K562 (cell line): ENCODE measurements at regions not wholly inside any gene's neighbourhood (a gene's known extent, or its start where the extent isn't known, plus 50 kb on each side); places are given as distances from the start of the nearest gene placed in this dataset.

Experiments used
- ATAC-seq: fragments of 200-7000 bp; cut with Tn5 transposase; 3 replicates; pipeline ENCODE4 v1.9.1; 2020; ENCODE audit warnings: moderate library complexity
- BruUV-seq: library from RNA; stranded (reverse); fragments of 400-500 nt; replicated peaks from 2 replicates; lab custom pipeline; 2021; lab: Mats Ljungman, UMichigan
- CTCF ChIA-PET: fragments of 300-600 bp; formaldehyde crosslinking; extraction: SDS; loops from one replicate; lab custom pipeline; 2021; ENCODE audit warnings: low intra/inter-chr PET ratio; lab: Yijun Ruan, JAX
- POLR2A ChIA-PET: fragments of 300-600, 350-650 bp; sonication (Branson Sonifier 250); formaldehyde crosslinking; extraction: SDS; loops from one replicate; lab custom pipeline; 2021; ENCODE audit warnings: antibody characterized with exemption, inconsistent platforms; lab: Yijun Ruan, JAX
- DNase-seq, 4 experiments: peaks; one replicate each; pipeline versions ENCODE4 v3.0.0 to v3.0.0-alpha.2; 2011 to 2018; ENCODE audit warnings: low spot score in 3 of 4, mixed read lengths in 3 of 4; ENCODE audit errors: extremely low read depth in 1 of 4
- FAIRE-seq: peaks from 2 replicates; lab custom pipeline; 2011; peaks lifted over from hg19 to GRCh38; lab: Jason Lieb, UNC
- H2AFZ ChIP-seq: 2 replicates; pipeline ENCODE4 v1.6.0; 2011; ENCODE audit warnings: low read depth, low read length, control low read depth, inconsistent platforms
- H3K27ac ChIP-seq: fragments of 200-600 bp; 3 replicates; pipeline ENCODE4 v1.8.0; 2011; ENCODE audit warnings: low read depth, mild to moderate bottlenecking, control low read depth, inconsistent platforms, low read length, moderate library complexity, mixed read lengths; ENCODE audit errors: extremely low read depth
- H3K27me3 ChIP-seq, 2 experiments: fragments of 300-600 bp in 1 of 2; 2 replicates in 1 of 2; 3 replicates in 1 of 2; pipeline versions ENCODE4 v1.6.0 to v1.8.0; 2011; ENCODE audit warnings: inconsistent platforms in 2 of 2, low read length in 2 of 2, mild to moderate bottlenecking in 1 of 2, mixed read lengths in 1 of 2, moderate library complexity in 1 of 2; ENCODE audit not compliant: control insufficient read depth in 2 of 2, insufficient read depth in 2 of 2
- H3K36me3 ChIP-seq: fragments of 300-600 bp; 3 replicates; pipeline ENCODE4 v1.8.0; 2011; ENCODE audit warnings: mild to moderate bottlenecking, low read length, inconsistent platforms; ENCODE audit not compliant: control insufficient read depth, insufficient read depth
- H3K4me1 ChIP-seq, 2 experiments: fragments of 200-600 bp in 1 of 2; replicated peaks in 1 of 2; 2 replicates in 1 of 2; 3 replicates in 1 of 2; pipeline versions ENCODE4 v1.5.1 to v1.8.0; 2011; ENCODE audit warnings: inconsistent platforms in 2 of 2, low read length in 2 of 2, mild to moderate bottlenecking in 1 of 2, mixed read lengths in 1 of 2, moderate library complexity in 1 of 2; ENCODE audit not compliant: control insufficient read depth in 2 of 2, insufficient read depth in 2 of 2
- H3K4me2 ChIP-seq: 2 replicates; pipeline ENCODE4 v1.6.1; 2011; ENCODE audit warnings: low read length, control low read depth, inconsistent platforms, mixed read lengths; ENCODE audit not compliant: insufficient read depth
- H3K4me3 ChIP-seq: fragments of 200-600 bp; sonication (generic), shearing (Covaris generic); 2 replicates; pipeline ENCODE4 v1.5.1; 2016; ENCODE audit warnings: control low read depth, inconsistent platforms
- H3K79me2 ChIP-seq: fragments of 200-600 bp; 3 replicates; pipeline ENCODE4 v1.8.0; 2011; ENCODE audit warnings: low read length, inconsistent platforms; ENCODE audit not compliant: control insufficient read depth, insufficient read depth
- H3K9ac ChIP-seq, 2 experiments: 2 replicates each; pipeline versions ENCODE4 v1.6.0 to v1.6.1; 2011; ENCODE audit warnings: low read depth in 2 of 2, low read length in 2 of 2, control low read depth in 1 of 2, inconsistent platforms in 1 of 2, mild to moderate bottlenecking in 1 of 2, mixed read lengths in 1 of 2; ENCODE audit not compliant: insufficient read depth in 1 of 2
- H3K9me1 ChIP-seq: one replicate; pipeline ENCODE4 v1.6.0; 2011; ENCODE audit warnings: inconsistent platforms, mild to moderate bottlenecking, low read length, moderate library complexity; ENCODE audit not compliant: control insufficient read depth, insufficient read depth
- H3K9me3 ChIP-seq: replicated peaks from 2 replicates; pipeline ENCODE4 v1.5.1; 2011; ENCODE audit warnings: low read depth, low read length, inconsistent platforms; ENCODE audit not compliant: control insufficient read depth, insufficient read depth
- H4K20me1 ChIP-seq: replicated peaks from 2 replicates; pipeline ENCODE4 v1.6.1; 2011; ENCODE audit warnings: low read length, inconsistent platforms, mixed read lengths; ENCODE audit not compliant: control insufficient read depth, insufficient read depth
- DACH1 ChIP-seq: fragments of 450-650 bp; IDR thresholded peaks from 2 replicates; pipeline ENCODE4 v1.6.1; 2018; ENCODE audit not compliant: partially characterized antibody
- PPARD ChIP-seq: fragments of 250-450 bp; sonication (Bioruptor Pico); IDR thresholded peaks from 2 replicates; pipeline ENCODE4 v1.8.0; 2022; ENCODE audit warnings: inconsistent platforms, mild to moderate bottlenecking, moderate library complexity
- ZNF589 ChIP-seq: fragments of 200-800 bp; sonication (Bioruptor generic); IDR thresholded peaks from 2 replicates; pipeline ENCODE4 v1.6.1; 2016; ENCODE audit warnings: low read depth, missing genetic modification characterization, missing compliant biosample characterization
- WGBS: fragments of 100-300 bp; shearing (Covaris generic); methylation state at CpG from one replicate; pipeline ENCODE4 v1.1.6; 2016; ENCODE audit warnings: low coverage, mixed read lengths; ENCODE audit not compliant: insufficient coverage; ENCODE audit errors: missing lambda C conversion rate; 5-methylcytosine and 5-hydroxymethylcytosine counted together
- in situ Hi-C: fragments of 300-500 bp; cut with MboI; formaldehyde crosslinking; loops from 4 replicates; pipeline ENCODE4 v1.15.0; 2018; ENCODE audit warnings: inconsistent platforms, mixed read lengths
- intact Hi-C: fragments of 100-400 bp; cut with micrococcal nuclease; formaldehyde crosslinking; loops from 2 replicates; pipeline ENCODE4 v1.14.2; 2022
- TF ChIP-seq, protein P1 (sequence below): fragments of 450-650 bp; formaldehyde crosslinking; IDR thresholded peaks from 2 replicates; pipeline ENCODE4 v1.4.0; 2020; ENCODE audit warnings: mild to moderate bottlenecking, mixed read lengths

GRCh38 chr18:59801576-59801975 lies 98.2 kb upstream of the PMAIP1 start:
- Histone ChIP-seq H3K79me2 (no peaks in the 10 kb centered on the region), H3K4me2 (no peak overlapping the region), H3K36me3 (no peaks in the 10 kb centered on the region), H3K4me1 (no peaks in the 10 kb centered on the region), H4K20me1 (no peaks in the 10 kb centered on the region), H3K9me3 (no peaks in the 10 kb centered on the region), H2AFZ (no peak overlapping the region)
- DNase-seq (no peak), FAIRE-seq (no peak), ATAC-seq (no peak)
- intact Hi-C loops (no loop called here), in situ Hi-C loops (no loop called here)
- CTCF ChIA-PET, result interaction anchor here (0.6 kb wide), 1 partner anchor 188 kb away, joined by 3 read pairs; no protein-coding TSS in a partner anchor
- no peak for TF ChIP-seq ZNF589 (CRISPR knock-in tag)
- TF ChIP-seq, protein P1, sequence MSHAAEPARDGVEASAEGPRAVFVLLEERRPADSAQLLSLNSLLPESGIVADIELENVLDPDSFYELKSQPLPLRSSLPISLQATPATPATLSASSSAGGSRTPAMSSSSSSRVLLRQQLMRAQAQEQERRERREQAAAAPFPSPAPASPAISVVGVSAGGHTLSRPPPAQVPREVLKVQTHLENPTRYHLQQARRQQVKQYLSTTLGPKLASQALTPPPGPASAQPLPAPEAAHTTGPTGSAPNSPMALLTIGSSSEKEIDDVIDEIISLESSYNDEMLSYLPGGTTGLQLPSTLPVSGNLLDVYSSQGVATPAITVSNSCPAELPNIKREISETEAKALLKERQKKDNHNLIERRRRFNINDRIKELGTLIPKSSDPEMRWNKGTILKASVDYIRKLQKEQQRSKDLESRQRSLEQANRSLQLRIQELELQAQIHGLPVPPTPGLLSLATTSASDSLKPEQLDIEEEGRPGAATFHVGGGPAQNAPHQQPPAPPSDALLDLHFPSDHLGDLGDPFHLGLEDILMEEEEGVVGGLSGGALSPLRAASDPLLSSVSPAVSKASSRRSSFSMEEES (CRISPR knock-in tag), result no peak
- no peak for TF ChIP-seq DACH1
- no peak for TF ChIP-seq PPARD (CRISPR knock-in tag)
- TF ChIP-seq, all 486 proteins: peak for 0
- no TSS peak for BruUV-seq
- Histone ChIP-seq H3K4me3 (no peak overlapping the region), H3K9ac (no peak overlapping the region), H3K27ac (no peak overlapping the region), H3K27me3 (peaks cover 0 to 10% of the 10 kb centered on the region in 2 experiments; a peak in 2 of 5 replicates), H3K9me1 (no peaks in the 10 kb centered on the region)
- POLR2A ChIA-PET, result interaction anchor here (1.2 kb wide), 1 partner anchor 50 kb away, joined by 3 read pairs; no protein-coding TSS in a partner anchor
- 0% methylated on average over 6 of the region's 6 CpGs for WGBS
